HEK293 (cell line): ENCODE measurements at regions not wholly inside any gene's neighbourhood (a gene's known extent, or its start where the extent isn't known, plus 50 kb on each side); places are given as distances from the start of the nearest gene placed in this dataset.

Experiments used
- CTCF ChIP-seq: fragments of 450-650 bp; formaldehyde crosslinking; IDR thresholded peaks from 2 replicates; pipeline ENCODE4 v1.5.1; 2016; ENCODE audit warnings: missing biosample characterization, missing genetic modification characterization
- GLIS2 ChIP-seq: fragments of 450-650 bp; formaldehyde crosslinking; IDR thresholded peaks from 2 replicates; pipeline ENCODE4 v1.5.1; 2016; ENCODE audit warnings: missing biosample characterization, missing genetic modification characterization
- KLF1 ChIP-seq: fragments of 450-650 bp; formaldehyde crosslinking; IDR thresholded peaks from 2 replicates; pipeline ENCODE4 v1.5.1; 2016; ENCODE audit warnings: missing biosample characterization, missing genetic modification characterization
- REST ChIP-seq: fragments of 450-650 bp; formaldehyde crosslinking; IDR thresholded peaks from 2 replicates; pipeline ENCODE4 v1.5.1; 2016; ENCODE audit warnings: missing biosample characterization, missing genetic modification characterization
- SP2 ChIP-seq: fragments of 450-650 bp; formaldehyde crosslinking; IDR thresholded peaks from 2 replicates; pipeline ENCODE4 v1.5.1; 2016; ENCODE audit warnings: missing biosample characterization, missing genetic modification characterization
- ZNF174 ChIP-seq: fragments of 450-650 bp; formaldehyde crosslinking; IDR thresholded peaks from 2 replicates; pipeline ENCODE4 v1.5.0; 2017; ENCODE audit warnings: missing biosample characterization, mild to moderate bottlenecking, missing genetic modification characterization
- ZNF214 ChIP-seq: fragments of 450-650 bp; formaldehyde crosslinking; IDR thresholded peaks from 2 replicates; pipeline ENCODE4 v1.5.1; 2017; ENCODE audit warnings: missing biosample characterization, mild to moderate bottlenecking, missing genetic modification characterization, borderline replicate concordance
- ZNF280D ChIP-seq: fragments of 450-650 bp; formaldehyde crosslinking; IDR thresholded peaks from 2 replicates; pipeline ENCODE4 v1.5.1; 2016; ENCODE audit warnings: missing biosample characterization, missing genetic modification characterization
- ZNF324 ChIP-seq: fragments of 450-650 bp; formaldehyde crosslinking; IDR thresholded peaks from 2 replicates; pipeline ENCODE4 v1.5.1; 2016; ENCODE audit warnings: missing biosample characterization, missing genetic modification characterization

- TF ChIP-seq ZNF214 (tag by site-specific recombination), result no peak
- TF ChIP-seq ZNF324 (tag by site-specific recombination), result no peak
- TF ChIP-seq CTCF (tag by site-specific recombination), result no peak
- TF ChIP-seq ZNF280D (tag by site-specific recombination), result no peak
- no peak for TF ChIP-seq SP2 (tag by site-specific recombination)
- no peak for TF ChIP-seq REST
- TF ChIP-seq ZNF174 (tag by site-specific recombination), result no peak
- TF ChIP-seq GLIS2, result no peak
- TF ChIP-seq KLF1 (tag by site-specific recombination), result no peak
These were observed 71.0 kb upstream of the SLC1A3 start for GRCh38 chr5:36535378-36535777.
